NCI-H748 (cell line): ENCODE measurements at regions not wholly inside any gene's neighbourhood (a gene's known extent, or its start where the extent isn't known, plus 50 kb on each side); places are given as distances from the start of the nearest gene placed in this dataset.

Source experiments
- DNase-seq: peaks from one replicate; lab custom pipeline; 2025; ENCODE audit not compliant: unreplicated experiment; lab: John Stamatoyannopoulos, UW

DNA sequence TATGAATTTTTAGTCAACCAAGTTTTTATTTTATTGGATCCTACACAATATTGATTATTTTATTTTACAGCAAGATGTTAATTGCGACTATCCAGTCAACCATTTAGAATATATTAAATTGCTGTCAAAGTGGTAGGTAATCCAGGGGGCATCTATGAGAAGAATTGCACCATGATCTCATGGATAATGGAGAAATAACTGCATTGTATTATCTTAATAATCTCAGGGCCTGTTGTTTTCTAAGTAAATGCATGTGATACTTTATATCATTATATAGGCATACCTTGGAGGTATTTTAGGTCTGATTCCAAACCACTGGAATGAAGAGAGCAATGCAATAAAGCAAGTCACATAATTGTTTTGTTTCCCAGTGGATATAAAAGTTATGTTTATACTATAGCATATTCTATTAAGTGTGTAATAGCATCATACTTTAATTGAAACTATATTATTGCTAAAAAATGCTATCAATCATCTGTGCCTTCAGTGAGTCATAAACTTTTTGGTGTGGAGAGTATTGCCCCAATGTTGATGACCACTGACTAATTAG, 595.4 kb upstream of the CHORDC1 start:
- DNase-seq = no peak

DNA sequence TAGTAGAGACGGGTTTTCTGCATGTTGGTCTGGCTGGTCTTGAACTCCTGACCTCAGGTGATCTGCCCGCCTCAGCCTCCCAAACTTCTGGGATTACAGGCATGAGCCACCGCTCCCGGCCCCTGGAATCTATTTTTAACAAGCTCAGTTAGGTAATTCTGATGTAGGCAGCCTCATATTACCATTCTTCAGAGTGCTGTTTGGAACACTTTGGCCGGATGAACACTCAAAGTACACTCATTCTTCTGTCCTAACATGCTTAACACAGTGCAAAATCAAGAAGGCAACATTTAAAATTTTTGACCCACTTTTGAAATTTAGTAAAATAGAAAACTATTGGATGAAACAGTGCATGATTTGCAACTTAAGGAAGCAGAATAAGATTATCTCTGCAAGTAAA, 586.7 kb upstream of the CHORDC1 start:
- DNase-seq = no peak

DNA sequence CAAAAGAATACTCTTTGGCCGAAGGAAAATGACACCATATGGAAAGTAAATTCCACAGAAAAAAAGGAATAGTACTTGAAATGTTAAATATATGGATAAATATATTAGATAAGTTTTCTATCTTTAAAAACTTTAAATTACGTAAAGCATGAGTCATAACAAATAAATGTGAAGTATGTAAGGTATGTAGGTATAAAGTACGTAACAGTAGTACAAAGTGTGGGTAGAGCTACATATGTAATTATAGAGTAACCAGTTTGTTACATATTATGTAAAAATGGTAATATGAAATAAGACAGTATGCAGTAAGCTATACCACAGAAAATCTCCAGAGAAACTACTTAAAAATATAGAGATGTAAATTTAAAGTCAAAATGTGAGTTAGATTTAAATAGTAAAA, 582.3 kb upstream of the CHORDC1 start:
- no peak for DNase-seq

DNA sequence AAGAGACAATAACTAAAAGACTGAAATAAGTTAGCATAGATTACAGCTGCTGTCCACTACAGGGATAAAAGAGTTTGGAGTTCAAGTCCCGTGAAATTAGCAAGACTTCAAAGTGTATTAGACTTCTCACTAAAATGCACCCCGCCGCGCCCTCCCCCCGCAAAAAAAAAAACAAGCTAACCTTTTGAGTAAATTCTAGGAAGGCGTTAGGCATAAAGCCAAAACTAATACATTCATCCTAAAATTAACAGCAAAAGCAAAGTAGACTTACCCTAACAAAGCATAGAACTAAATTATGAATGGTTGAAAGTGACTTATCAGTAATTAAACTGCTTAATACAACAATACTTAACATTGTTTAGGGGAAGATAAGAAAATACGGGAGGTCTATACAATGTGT, 581.0 kb upstream of the CHORDC1 start:
- no peak for DNase-seq

DNA sequence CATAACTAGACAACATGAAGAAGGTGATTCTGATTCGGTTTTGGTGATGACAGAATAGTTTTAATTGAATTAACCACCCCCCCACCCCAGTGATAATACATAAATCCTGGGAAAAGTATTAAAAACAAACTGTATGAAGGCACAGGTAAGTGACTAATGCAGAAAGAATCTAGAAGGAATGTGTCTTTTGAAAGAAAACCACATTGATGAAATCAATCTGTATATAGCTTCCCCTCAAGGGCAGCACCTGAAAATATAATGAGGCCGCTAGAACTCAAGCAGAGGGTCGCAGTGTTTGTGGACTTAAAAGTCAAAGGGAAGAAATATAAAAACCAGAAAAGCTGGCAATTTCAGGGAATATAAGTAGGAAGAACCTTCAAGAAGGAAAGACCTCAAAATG, 580.5 kb upstream of the CHORDC1 start:
- DNase-seq = no peak

DNA sequence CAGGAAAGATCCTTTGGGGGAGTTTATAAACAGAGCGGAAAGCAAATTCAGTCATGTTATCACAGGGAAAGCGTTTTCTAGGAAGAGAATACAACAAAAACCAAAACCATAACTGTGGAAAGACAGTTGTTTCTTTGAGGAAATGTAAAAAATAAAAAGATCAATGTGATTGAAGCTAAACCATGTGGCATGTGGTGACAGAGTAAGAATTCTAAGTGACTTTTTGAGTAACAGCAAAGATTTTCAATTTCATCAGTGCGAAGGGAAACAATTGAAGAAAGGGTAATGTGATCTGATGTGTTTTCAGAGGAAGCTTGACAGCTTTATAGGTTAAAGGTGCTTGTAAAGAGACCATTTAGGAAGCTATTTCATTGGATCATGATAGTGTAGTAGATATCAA, 575.9 kb upstream of the CHORDC1 start:
- DNase-seq = no peak

DNA sequence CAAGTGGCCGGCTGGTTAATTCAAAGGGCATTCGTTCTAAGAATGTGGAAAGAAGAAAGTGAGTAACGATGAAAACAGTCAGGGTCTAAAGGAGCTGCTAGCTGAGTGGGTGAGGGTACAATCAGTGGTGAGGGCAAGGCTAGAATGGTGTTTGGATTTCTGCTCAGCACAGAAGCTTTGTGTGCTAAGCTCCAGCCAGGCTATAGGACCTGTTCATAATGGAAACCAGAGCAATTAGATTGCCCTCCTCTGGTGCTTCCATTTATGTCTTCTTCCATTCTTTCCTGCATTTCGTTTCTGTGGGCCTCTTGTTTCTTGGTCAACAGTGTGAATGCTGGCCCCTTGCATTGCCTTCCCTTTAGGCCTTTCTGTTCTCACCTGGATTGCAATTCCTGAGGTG, 572.9 kb upstream of the CHORDC1 start:
- no peak for DNase-seq

DNA sequence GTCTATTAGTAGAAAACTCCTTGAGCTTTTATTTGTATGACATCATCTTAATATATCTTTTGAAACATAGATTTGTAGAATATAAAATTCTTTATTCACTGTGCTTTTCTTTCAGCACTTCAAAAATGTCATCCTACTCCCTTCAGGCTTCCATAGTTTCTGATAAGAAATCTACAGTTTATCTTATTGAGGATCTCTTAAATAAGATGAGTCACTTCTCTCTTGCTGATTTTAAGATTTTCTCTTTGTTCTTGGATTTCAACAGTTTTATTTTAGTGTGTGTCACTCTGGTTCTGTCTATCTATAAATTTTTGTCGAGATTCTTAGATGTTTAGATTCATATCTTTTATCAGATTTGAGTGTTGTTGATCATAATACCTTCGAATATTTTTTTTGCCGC, 566.1 kb upstream of the CHORDC1 start:
- no peak for DNase-seq

DNA sequence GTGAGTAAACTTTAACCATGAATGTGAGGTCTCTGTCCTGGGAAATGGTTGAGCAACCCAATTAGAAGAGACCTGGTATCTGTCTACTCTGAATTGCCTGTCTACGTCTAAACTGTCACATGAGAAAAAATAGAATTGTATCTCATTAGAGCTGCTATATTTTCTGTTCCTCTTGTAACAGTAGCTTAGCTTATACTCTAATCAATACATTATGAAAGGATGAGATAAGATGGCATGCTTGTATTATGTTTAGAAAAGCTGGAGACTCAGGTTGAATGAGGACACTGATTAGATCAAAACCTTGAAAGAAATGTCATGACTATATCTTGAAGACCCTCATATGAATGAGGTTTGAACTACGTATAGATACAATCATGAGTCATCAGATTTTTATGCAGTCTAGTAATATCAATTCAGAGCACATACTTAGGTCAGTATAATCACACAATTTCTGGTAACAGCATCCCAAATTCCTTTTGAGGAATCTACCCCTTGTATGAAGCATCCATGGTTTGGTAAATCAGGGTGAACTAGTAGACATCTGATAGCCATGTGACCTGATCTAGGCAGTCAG, 561.5 kb upstream of the CHORDC1 start:
- no peak for DNase-seq

DNA sequence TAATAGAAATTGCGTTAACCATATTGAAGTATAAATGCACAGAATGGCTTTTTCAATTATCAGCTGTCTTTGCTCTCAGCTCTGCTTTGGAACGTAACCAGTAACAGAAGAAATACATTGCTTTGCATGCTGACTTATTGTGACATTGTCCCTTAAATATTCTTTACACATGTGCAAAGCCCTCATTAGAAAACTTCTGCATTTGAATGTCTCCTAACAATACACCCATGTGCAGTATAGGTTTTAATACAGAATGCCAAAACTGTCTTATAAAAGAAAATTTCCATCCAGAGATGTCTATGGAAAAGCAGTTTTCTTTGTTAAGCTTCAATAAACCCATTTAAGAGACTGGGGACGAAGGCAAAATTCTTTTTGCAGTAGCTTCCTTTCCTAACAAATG, 560.3 kb upstream of the CHORDC1 start:
- DNase-seq = no peak

DNA sequence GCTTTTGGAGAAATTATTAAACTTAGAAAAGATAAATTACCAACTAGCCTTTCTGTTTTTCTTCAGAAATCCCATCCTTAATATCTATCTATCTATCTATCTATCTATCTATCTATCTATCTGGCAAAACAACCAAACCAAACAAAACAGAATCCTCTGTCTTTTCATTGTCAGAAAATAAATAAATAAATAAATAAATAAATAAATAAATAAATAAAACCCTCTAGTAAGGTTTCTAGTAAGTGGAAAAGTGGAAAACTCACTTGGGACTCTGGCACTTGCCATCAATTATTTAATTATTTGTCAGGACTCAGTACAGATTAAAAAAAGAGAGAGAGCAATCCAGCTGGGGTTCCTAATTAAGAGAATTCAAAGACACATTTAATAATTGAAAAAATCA, 556.2 kb upstream of the CHORDC1 start:
- no peak for DNase-seq

DNA sequence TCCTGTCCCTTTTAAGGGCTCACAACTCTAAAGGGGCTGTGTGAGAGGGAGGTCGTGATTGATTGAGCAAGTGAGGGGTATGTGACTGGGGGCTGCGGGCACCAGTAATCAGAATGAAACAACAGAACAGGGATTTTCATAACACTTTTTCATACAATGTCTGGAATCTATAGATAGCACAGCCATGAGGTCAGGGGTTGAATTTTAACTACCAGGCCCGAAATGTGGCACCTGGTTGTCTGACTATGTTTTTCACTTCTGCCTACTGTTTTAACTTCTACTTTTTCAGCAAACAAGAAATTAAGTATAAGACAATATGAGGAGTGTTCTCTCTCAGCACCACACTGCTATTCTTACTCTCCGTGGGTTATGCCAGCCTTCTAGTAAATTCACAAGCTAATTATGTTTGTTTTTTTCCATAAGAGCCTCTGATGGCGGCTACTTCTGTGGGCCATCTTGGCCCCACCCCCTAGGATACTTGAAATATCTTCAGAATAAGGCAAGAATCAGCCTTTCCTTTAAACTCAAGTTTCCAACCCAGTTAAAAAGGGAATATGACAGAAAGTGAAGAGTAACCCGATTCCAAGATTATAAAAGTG, 552.8 kb upstream of the CHORDC1 start:
- DNase-seq = no peak

DNA sequence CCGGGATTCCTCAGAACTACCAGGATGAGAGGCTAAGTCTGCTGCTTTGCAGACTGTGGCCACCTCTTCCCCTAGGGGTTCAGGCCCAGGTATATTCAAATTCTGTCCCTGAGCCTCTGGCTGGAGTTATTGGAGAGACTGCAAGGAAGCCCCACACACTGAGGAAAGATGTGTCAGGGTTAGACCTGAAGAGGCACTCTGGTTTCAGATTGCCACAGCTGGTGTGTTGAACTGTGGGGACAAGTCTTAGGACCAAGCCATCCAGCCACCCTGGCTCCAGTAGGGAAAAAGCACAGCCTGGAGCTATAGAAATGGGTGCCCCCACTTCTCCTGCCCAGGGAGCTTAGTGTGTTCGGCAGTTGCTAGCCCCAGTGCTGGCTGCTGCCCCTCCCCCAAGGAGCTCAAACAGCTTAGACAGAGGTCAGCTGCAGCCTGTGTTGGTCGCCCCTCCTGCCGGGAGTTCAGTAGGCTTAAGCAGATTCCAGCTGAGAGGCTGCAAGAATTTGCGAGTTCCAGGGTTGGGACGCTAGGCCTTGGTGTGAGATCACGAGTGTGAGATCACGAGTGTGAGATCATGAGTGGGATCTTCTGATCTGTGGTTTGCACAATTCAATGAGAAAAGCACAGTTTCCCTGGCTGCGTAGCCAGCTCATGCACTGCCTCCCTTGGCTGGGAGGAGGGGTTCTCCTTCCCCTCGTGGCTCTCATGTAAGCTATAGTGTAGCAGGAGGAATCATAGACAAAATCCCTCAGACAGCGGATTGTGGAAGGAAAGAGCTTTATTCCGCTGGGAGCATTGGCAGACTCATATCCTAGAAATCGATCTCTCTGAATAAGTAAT, 552.1 kb upstream of the CHORDC1 start:
- no peak for DNase-seq

DNA sequence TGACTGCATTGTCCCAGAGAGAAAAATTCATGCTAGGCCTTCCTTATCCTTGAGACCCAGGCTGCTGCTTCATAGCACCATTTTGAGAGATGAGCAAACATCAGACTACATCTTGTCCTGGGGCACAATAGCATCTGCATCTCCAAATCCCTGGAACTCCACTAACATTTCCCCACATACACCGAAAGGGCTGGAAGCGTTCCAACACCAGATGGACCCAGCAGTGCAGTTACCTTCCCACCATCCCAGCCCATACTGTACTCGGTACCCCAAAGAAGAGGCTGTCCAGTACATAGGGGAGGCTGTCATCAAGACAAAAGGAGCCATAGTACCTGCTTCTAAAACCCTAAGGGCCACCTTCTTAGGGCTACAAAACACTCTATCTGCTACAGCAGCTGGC, 547.2 kb upstream of the CHORDC1 start:
- no peak for DNase-seq

DNA sequence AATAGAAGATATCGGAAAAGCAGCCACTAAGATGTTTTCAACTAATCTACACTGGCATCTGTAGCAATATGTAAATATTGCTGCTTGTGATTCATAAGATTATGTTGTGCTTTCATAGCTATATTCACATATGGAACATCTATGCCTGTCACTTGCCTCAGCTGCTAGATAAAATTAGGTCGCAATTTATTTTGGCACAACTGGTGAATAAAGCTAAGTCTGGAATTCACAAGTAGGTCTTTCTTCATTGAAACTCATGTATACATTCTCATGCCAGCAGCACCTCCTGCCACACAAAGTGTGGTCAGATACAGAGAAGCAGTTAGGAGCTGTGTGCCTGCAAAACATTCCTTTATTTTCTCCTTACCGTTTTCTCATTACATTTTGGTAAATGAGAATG, 543.3 kb upstream of the CHORDC1 start:
- DNase-seq = no peak

DNA sequence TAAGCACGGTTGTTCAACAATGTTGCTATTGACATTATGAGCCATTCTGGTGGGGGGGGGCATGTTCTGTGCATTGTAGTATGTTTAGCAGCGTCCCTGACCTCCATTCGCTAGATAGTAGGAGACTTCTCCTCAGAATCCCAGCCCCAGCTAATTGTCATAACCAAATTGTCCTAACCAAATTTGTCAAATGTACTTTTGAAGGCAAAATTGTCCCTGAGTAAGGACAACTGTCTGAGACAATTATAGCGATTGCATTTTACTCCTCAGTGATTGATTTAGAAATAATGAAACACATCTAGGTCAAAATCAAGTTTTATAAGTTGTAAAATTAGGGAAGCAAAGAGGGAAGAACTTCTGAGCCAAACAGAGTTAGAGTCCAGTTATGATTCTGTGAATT, 541.8 kb upstream of the CHORDC1 start:
- no peak for DNase-seq

DNA sequence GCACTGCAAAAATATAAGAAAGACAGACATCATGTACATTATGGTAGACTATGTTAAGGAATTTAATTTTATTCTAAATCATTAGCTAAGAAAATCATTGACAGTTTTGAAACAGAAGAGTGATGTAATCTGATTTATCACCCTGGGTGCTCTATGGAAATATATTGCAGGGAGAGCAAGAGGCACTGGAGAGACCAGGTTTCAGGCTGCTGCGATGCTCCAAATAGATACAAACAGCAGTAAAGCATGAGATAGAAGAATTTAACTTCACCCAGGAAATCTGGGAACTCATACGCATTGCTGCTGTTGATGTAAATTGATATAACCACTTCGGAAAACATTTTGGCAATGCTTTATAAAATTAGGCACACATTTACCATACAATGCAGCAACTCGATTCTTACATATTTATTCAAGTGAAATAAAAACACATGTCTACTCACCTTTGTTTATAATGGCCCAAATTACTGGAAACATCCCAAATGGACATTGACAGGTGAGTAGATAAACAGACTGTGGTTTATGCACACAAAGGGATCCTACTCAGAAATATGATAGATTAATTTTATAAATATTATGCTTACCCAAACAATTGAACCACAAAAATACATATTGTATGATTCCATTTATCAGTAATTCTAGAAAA, 535.1 kb upstream of the CHORDC1 start:
- peak; percentile 77 for DNase-seq

DNA sequence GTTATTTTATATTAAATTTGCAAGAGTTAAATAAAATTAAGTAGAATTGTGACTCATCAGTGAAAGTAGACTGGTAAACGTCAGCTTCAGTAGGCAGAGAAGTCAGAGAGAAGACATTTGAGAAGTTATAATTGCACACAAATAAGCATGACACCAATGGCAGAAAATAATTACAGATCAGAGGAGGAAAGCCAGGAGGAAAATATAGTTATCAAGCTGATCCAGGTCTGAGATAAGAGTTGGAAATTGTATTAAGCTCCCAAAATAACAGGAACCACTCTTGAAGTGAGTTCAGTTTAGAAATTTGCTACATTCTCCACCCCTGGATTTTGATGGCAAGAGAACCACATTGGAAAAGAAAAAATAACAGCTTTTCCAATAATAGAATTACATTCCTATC, 533.8 kb upstream of the CHORDC1 start:
- no peak for DNase-seq

DNA sequence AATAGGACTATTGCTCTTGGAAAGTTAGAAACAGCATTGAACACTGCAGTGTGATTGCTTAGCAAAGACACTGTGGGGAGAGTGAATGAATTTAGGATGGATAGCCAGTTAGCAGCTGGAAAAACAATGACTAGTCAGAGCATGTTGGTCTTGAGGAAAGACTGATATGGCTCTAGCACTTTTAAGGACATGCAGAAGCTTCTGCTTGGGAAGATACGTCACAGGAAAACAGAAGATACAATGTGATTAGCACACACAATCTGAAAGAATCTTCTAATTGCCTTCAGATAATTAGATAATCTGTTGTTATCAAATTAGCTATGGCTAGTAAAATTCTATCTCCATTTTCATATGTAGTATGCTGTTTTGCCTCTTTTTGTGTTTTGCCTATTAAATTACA, 530.7 kb upstream of the CHORDC1 start:
- DNase-seq = no peak

DNA sequence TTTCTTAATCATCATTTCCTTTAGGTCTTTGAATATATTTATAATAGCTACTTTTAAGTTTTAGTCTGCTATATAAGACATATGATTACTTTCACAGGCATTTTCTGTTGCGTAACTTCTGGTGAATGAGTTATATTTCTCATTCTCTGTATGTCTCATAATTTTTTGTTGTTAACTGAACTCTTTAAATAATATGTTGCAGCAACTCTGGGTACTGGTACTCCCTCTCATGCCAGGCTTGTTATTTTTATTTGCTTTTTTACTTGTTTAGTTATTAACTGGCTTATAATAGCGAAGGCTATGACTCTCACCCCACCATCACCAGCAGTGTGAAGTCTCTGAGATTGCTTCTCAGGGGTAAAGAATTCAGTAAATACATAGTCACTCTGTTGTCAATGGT, 524.2 kb upstream of the CHORDC1 start:
- no peak for DNase-seq

DNA sequence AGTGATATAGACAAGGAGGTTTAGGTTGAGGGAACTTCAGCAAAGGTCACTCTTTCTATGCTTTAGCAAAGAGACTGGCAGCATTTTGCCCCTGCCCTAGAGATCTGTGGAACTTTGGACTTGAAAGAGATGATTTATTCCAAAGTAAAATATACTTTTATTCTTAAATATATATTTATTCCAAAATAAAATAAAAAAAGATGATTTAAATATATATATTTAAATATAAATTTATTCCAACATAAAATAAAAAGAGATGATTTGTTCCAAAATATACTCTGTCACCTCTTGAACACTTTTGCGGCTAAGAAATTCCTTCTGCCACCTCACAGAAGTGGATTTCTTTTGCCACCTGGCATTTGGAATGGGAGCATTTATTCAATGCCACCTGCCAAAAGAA, 521.3 kb upstream of the CHORDC1 start:
- DNase-seq = no peak

DNA sequence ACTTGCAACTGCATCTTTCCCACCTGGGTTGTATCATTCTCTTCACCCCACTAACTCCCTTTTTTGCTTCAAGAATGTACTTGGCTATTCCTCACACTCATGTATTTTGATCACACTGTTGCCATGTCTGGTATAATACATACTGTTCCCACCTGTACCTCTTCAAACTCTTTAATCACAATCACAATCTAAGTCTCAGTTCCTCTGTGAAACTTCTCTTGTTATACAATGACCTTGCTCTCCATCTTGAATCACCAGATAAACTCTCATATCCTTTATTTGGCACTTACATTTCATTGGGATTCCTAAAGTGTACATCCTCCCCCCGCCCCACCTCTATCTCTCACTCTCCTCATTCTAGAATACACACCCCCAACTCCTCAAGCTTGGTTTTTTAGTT, 516.0 kb upstream of the CHORDC1 start:
- DNase-seq = no peak
